Left cardiac atrium (tissue), 4 donors: ENCODE measurements at regions not wholly inside any gene's neighbourhood (a gene's known extent, or its start where the extent isn't known, plus 50 kb on each side); places are given as distances from the start of the nearest gene placed in this dataset.
"Not testable (repeated sequence)": the region's sequence is repeated elsewhere in the genome, so short reads cannot be mapped to it uniquely, and the experiment has no call there.

Source experiments
- ATAC-seq, 2 donors: fragments of 200-7000 bp; cut with Tn5 transposase; one replicate each; pipeline ENCODE4 v1.9.1; 2020; ENCODE audit warnings: mild to moderate bottlenecking in 2 of 2, moderate library complexity in 2 of 2
- DNase-seq: peaks from one replicate; pipeline ENCODE4 v3.0.0-alpha.2; 2020
- intact Hi-C, 2 donors: fragments of 100-400 bp; cut with DNase I; formaldehyde crosslinking; loops; one replicate each; pipeline versions ENCODE4 v1.14.1 to v1.15.1; 2022 to 2023
- donor health status: DM: no; HTN: yes; CAD: no.
- donor health status: DM: no; HTN: yes; CAD: no; lungs with severe emphysema.
- donor health status: DM: yes; HTN: yes; CAD: no.
- donor health status: Dilated cardiomyopathy.

- no peak for DNase-seq
- no peak for ATAC-seq
- intact Hi-C loops, result loop anchor here in 1 of 2 donors (2.0 kb wide), 1 partner anchor 102 kb away; no protein-coding TSS in a partner anchor
Measured at GRCh38 chr5:126677121-126677520, 76.4 kb downstream of the PHAX start.

- intact Hi-C loops, result no loop called here
- ATAC-seq (no peak), DNase-seq (no peak)
Measured at GRCh38 chr5:126680191-126680817, 79.6 kb downstream of the PHAX start.

- ATAC-seq, DNase-seq, intact Hi-C loops: not testable (repeated sequence)
Measured at GRCh38 chr5:126681314-126681713, 80.6 kb downstream of the PHAX start.

GRCh38 chr5:126681970-126682369 is 81.2 kb downstream of the PHAX start:
- ATAC-seq (no peak), DNase-seq (no peak)
- intact Hi-C loops, result no loop called here

GRCh38 chr5:126682856-126683255 is 82.1 kb downstream of the PHAX start:
- intact Hi-C loops, result no loop called here
- ATAC-seq (no peak), DNase-seq (no peak)

- intact Hi-C loops, result no loop called here
- DNase-seq, result no peak
- no peak for ATAC-seq
Measured at GRCh38 chr5:126683912-126684311, 83.2 kb downstream of the PHAX start.

- ATAC-seq, DNase-seq, intact Hi-C loops: not testable (repeated sequence)
Measured at GRCh38 chr5:126684656-126685442, 84.1 kb downstream of the PHAX start.

- intact Hi-C loops, result no loop called here
- no peak for DNase-seq
Measured at GRCh38 chr5:126686451-126687126, 85.8 kb downstream of the PHAX start.

GRCh38 chr5:126692971-126693370 is 84.0 kb upstream of the LMNB1 start:
- intact Hi-C loops, result no loop called here
- DNase-seq, result no peak

More at GRCh38 chr5:126686451-126687126, 85.8 kb downstream of the PHAX start:
- ATAC-seq, result no peak

GRCh38 chr5:126693806-126694205 is 83.1 kb upstream of the LMNB1 start:
- DNase-seq, result no peak
- no peak for ATAC-seq
- intact Hi-C loops, result no loop called here

More at GRCh38 chr5:126692971-126693370, 84.0 kb upstream of the LMNB1 start:
- ATAC-seq, result no peak

- ATAC-seq, result no peak
- DNase-seq, result no peak
- intact Hi-C loops, result no loop called here
Measured at GRCh38 chr5:126694403-126694802, 82.5 kb upstream of the LMNB1 start.

- intact Hi-C loops, result no loop called here
- DNase-seq, result no peak
- no peak for ATAC-seq
Measured at GRCh38 chr5:126695091-126695490, 81.8 kb upstream of the LMNB1 start.

GRCh38 chr5:126707080-126707479 is 69.9 kb upstream of the LMNB1 start:
- ATAC-seq (no peak), DNase-seq (no peak)
- intact Hi-C loops, result no loop called here

GRCh38 chr5:126715765-126716164 is 61.2 kb upstream of the LMNB1 start:
- no peak for DNase-seq
- intact Hi-C loops, result no loop called here
- ATAC-seq, result no peak

- ATAC-seq (no peak), DNase-seq (no peak)
- intact Hi-C loops, result no loop called here
Measured at GRCh38 chr5:126716861-126717260, 60.1 kb upstream of the LMNB1 start.

- intact Hi-C loops, result no loop called here
- ATAC-seq, result no peak
Measured at GRCh38 chr5:126718236-126718868, 58.6 kb upstream of the LMNB1 start.

GRCh38 chr5:126720369-126720768 is 56.6 kb upstream of the LMNB1 start:
- intact Hi-C loops, result no loop called here
- ATAC-seq, result no peak
- no peak for DNase-seq

More at GRCh38 chr5:126718236-126718868, 58.6 kb upstream of the LMNB1 start:
- no peak for DNase-seq

- intact Hi-C loops, result no loop called here
- ATAC-seq (no peak), DNase-seq (no peak)
Measured at GRCh38 chr5:126723643-126724042, 53.3 kb upstream of the LMNB1 start.
